Muscle of leg (tissue), 3 donors: ENCODE measurements at regions not wholly inside any gene's neighbourhood (a gene's known extent, or its start where the extent isn't known, plus 50 kb on each side); places are given as distances from the start of the nearest gene placed in this dataset.

Source experiments
- DNase-seq: peaks from one replicate; pipeline ENCODE4 v3.0.0; 2013
- H3K27ac ChIP-seq: one replicate; pipeline ENCODE4 v1.5.1; 2013; ENCODE audit warnings: mild to moderate bottlenecking, low read length, control low read depth
- H3K27me3 ChIP-seq: one replicate; pipeline ENCODE4 v1.6.1; 2013; ENCODE audit warnings: low read length; ENCODE audit not compliant: control insufficient read depth, insufficient read depth
- H3K36me3 ChIP-seq: one replicate; pipeline ENCODE4 v1.6.1; 2013; ENCODE audit warnings: low read length; ENCODE audit not compliant: control insufficient read depth, insufficient read depth
- H3K4me1 ChIP-seq: one replicate; pipeline ENCODE4 v1.6.1; 2013; ENCODE audit warnings: low read length; ENCODE audit not compliant: control insufficient read depth, insufficient read depth
- H3K4me3 ChIP-seq: one replicate; pipeline ENCODE4 v1.5.1; 2013; ENCODE audit warnings: low read length, control low read depth
- H3K9me3 ChIP-seq: replicated peaks from 2 replicates; pipeline ENCODE4 v1.6.1; 2013; ENCODE audit warnings: low read depth, low read length; ENCODE audit not compliant: control insufficient read depth
- WGBS: methylation state at CpG from one replicate; pipeline ENCODE4 v1.1.5; 2013; ENCODE audit warnings: missing lambda C conversion rate; ENCODE audit not compliant: insufficient coverage; 5-methylcytosine and 5-hydroxymethylcytosine counted together

DNA sequence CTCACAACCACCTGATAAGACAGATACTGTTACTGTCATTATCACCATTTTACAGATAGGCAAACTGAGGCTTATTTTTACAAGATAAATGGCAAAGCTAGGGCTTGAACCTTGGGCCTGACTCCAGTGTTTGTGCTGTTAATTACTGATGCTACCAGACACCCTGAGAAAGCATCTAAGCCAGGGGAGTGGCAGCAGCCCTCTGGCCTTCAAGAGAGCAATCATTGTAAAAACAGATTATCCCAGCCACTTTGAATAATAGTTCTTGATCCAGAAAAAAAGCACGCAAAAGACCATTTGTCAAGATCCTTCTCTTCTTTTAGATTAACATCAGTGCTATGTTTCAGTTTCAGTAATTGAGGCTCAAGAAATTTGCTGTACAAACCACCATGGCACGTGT is 109.5 kb downstream of the PLCE1 start:
- DNase-seq = no peak
- Histone ChIP-seq H3K27ac (peak overlapping the region; percentile 88), H3K36me3 (no peaks in the 10 kb centered on the region), H3K4me1 (peaks cover 24% of the 10 kb centered on the region), H3K9me3 (no peaks in the 10 kb centered on the region), H3K27me3 (no peaks in the 10 kb centered on the region), H3K4me3 (no peak overlapping the region)
- WGBS = no CpG with 5 or more reads among the region's 2 CpGs

DNA sequence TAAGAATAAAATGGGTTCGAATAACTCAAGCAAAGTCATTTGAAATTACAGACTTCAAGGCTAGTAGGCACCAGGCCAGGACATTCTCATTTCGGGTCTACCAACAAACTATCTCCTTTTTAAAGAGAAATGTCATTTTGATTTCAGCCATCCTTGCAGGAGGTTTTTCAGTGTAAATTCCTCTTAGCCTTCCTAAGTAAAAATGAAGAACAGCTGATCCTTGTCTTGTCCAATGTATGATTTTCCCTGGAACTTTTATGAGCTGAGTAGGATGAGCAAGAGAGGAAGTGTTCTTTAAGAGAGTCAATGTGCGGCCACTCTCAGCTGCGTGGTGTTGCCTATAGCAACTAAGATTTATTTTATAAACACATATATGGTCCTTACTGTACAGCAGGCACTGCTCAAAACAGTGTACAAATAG is 110.1 kb downstream of the PLCE1 start:
- peaks cover 22% of the 10 kb centered on the region for H3K4me1 ChIP-seq
- peak overlapping the region; percentile 88 for H3K27ac ChIP-seq
- H3K27me3 ChIP-seq = no peaks in the 10 kb centered on the region
- DNase-seq = peak; percentile 95
- no peaks in the 10 kb centered on the region for H3K36me3 ChIP-seq
- WGBS = no CpG with 5 or more reads among the region's 4 CpGs
- no peaks in the 10 kb centered on the region for H3K9me3 ChIP-seq
- H3K4me3 ChIP-seq = no peak overlapping the region

DNA sequence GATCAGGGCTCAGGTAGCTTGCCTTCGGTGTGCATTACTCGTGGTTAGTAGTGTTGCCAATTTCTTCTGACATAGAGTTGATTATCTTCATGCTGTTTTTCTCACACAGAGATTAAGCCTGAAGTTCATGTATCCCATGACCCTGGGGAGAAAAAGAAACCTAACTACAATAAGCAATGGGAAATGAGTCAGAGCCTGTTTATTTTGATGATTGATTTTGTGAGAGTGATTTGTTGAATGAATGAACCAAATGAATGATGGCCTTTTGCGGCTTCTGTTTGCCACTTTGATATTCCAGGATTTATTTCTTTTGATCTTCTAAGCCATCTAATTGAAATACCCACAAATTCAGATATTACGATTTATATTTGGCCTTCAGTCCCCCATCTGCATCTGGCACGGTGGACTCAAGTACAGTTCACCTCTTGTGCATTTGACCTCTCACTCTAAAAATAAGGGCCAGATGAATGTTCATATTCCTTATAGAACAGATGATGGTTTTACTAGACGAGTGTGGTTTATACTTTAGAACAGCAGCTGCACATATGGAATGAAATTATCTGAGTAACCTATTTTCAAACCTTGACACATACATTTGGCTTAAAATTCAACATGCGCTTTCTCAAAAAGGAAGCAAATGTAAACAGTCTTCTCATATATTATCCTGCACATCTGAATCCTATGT is 110.7 kb downstream of the PLCE1 start:
- H3K9me3 ChIP-seq = no peaks in the 10 kb centered on the region
- no peaks in the 10 kb centered on the region for H3K36me3 ChIP-seq
- no peaks in the 10 kb centered on the region for H3K27me3 ChIP-seq
- peak; percentile 61 for DNase-seq
- H3K4me3 ChIP-seq = no peak overlapping the region
- H3K4me1 ChIP-seq = peaks cover 21% of the 10 kb centered on the region
- no CpG with 5 or more reads among the region's 7 CpGs for WGBS
- H3K27ac ChIP-seq = peak overlapping the region; percentile 88

DNA sequence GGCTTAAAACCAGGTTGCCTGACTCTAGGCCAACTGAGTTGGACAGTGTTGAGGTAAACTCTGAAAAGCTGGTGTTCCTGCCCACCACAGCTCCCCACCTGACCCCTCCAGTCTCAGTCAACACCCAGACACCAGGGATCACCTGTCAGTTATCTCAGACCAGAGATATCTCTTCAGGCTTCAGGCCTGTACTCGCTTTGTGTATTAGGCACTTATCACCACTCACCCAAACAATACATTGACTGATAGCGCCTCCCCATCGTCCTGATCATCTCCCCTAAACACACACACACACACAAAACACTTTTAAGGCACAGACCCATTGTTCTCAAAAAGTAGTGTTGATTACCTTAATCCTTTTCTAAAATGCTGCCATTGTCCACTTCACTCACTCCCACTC is 111.5 kb downstream of the PLCE1 start:
- Histone ChIP-seq H3K36me3 (no peaks in the 10 kb centered on the region), H3K27ac (peak overlapping the region; percentile 88), H3K27me3 (no peaks in the 10 kb centered on the region), H3K4me1 (peaks cover 21% of the 10 kb centered on the region), H3K9me3 (no peaks in the 10 kb centered on the region), H3K4me3 (no peak overlapping the region)
- DNase-seq = no peak
- 85% methylated on average over 3 of the region's 3 CpGs for WGBS

DNA sequence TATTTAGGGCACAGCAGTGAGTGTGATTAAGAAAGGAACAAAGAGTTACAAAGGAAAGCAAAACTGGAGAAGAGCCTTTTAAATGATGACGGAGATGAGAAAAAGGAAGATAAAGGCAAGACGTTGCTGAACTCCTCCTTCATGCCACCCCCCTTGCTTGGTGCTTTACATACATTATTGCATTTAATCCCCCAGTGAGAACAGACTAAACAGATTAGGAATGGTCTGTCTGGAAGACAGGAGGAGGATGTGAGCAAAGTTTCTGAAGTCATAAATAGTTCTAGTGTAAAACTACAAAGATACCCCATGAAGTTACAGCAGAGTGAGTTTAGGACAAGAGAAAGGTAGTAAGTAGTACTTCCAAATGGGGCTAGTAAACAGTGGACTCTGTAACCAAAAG is 113.5 kb downstream of the PLCE1 start:
- no peaks in the 10 kb centered on the region for H3K36me3 ChIP-seq
- no peaks in the 10 kb centered on the region for H3K27me3 ChIP-seq
- no peak overlapping the region for H3K27ac ChIP-seq
- no CpG with 5 or more reads among the region's 2 CpGs for WGBS
- DNase-seq = no peak
- H3K9me3 ChIP-seq = no peaks in the 10 kb centered on the region
- H3K4me1 ChIP-seq = peaks cover 25% of the 10 kb centered on the region
- no peak overlapping the region for H3K4me3 ChIP-seq

DNA sequence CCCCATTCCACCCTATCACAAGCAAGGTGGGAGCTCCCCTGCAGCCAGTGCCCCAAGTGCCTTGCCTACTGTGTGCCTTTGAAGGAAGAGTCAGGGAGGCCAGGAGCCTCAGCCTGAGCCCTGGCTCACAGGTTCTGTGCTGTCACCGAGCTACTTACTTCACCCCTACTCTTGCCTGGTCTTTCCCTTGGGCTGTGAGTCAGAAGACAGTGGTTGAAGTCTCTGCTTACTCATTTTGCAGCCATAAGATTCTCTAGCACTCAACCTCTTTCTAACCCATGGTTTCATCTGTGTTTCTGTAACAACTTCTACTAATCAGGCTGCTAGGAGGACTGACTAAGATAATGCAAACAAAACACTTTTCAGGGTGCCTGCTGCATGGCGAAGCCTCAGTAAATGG is 114.5 kb downstream of the PLCE1 start:
- no peak overlapping the region for H3K4me3 ChIP-seq
- no CpG with 5 or more reads among the region's 2 CpGs for WGBS
- H3K27me3 ChIP-seq = no peaks in the 10 kb centered on the region
- no peak overlapping the region for H3K27ac ChIP-seq
- H3K4me1 ChIP-seq = peaks cover 20% of the 10 kb centered on the region
- H3K9me3 ChIP-seq = no peaks in the 10 kb centered on the region
- H3K36me3 ChIP-seq = no peaks in the 10 kb centered on the region
- DNase-seq = no peak

DNA sequence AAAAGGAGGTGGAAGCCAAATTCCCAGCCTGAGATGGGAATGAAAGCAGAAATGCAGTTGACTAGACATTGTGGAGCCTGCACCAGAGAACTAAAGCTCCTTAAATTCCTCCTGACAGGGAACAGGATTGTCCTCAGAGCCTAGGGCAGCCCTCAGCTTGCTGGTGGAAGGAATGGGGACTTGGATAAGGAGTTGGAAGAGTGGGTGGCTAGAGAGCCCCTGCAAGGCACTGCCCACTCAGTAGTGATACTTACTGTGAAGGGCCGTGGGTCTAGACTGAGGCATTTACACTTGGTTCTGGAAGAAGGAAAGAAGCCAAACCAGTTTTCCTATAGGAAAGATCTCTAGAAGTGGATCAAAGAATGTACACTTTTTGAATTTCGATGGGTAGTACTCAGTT is 117.6 kb downstream of the PLCE1 start:
- Histone ChIP-seq H3K9me3 (no peaks in the 10 kb centered on the region), H3K4me1 (peaks cover 6% of the 10 kb centered on the region), H3K27ac (no peak overlapping the region), H3K4me3 (no peak overlapping the region), H3K27me3 (no peaks in the 10 kb centered on the region), H3K36me3 (no peaks in the 10 kb centered on the region)
- WGBS = 72% methylated on average over 2 of the region's 2 CpGs
- no peak for DNase-seq

DNA sequence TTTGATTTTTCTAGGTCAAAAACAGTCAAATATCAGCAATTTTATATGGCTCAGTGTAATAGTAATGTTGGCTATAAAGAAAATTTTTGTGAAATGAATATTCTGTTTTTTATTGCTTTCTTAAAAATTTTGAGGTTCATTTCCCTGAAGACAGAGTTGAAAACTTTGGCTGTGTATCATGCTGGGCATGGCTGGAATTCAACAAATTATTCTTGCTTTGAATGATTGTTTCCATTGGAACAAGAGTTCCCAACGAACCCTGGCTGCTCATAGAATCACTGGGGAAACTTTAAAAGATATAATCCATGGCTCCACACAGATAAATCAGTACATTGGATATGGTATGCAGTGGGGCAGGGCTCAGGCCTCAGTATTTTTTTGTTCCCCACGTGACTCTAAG is 118.6 kb downstream of the PLCE1 start:
- Histone ChIP-seq H3K4me3 (no peak overlapping the region), H3K4me1 (peaks cover 6% of the 10 kb centered on the region), H3K36me3 (no peaks in the 10 kb centered on the region), H3K9me3 (no peaks in the 10 kb centered on the region), H3K27ac (no peak overlapping the region), H3K27me3 (no peaks in the 10 kb centered on the region)
- DNase-seq = no peak
- no CpG with 5 or more reads among the region's 2 CpGs for WGBS

DNA sequence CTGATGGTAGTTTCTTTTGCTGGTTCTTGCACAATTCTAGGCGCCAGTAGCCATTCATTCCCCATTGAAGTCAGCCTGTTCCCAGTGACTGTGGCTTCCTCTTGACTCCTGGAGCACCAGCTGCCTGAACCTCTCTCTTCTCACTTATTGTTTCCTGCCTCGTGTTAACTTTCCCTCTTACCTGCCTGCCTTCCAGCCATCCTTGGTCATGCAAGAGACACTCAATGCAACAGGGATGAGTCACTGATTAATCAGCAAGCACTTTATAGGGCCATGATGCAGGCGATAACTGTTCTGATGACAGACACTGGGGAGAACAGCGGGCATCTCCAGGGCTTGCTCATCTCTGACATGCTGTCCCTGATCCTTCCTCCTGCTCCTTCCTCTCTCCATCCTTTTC is 122.0 kb downstream of the PLCE1 start:
- no peaks in the 10 kb centered on the region for H3K36me3 ChIP-seq
- H3K9me3 ChIP-seq = no peaks in the 10 kb centered on the region
- H3K4me1 ChIP-seq = peaks cover 6% of the 10 kb centered on the region
- WGBS = 88% methylated on average over 3 of the region's 4 CpGs
- H3K27ac ChIP-seq = no peak overlapping the region
- H3K27me3 ChIP-seq = no peaks in the 10 kb centered on the region
- no peak for DNase-seq
- H3K4me3 ChIP-seq = no peak overlapping the region

DNA sequence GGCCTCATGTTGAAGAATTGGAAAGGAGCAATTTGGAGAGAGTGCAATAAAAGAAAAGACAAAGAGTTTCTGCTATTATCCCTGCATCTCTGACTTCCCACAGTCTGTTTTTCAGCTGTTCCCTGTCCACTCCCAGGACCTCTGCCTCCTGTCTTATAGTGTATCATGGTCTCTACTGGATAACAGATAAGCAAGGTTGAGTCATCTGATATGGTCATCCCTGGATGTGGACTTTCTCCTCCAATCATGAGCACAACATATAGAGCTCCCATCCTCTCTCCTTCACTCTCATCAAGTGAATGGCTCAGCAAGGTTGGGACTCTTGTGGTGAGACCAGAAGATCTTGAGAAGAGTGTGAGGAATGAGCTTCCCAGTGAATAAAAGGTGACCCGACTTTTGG is 123.1 kb downstream of the PLCE1 start:
- H3K9me3 ChIP-seq = no peaks in the 10 kb centered on the region
- no peaks in the 10 kb centered on the region for H3K27me3 ChIP-seq
- H3K27ac ChIP-seq = no peak overlapping the region
- no peaks in the 10 kb centered on the region for H3K36me3 ChIP-seq
- H3K4me1 ChIP-seq = peaks cover 5% of the 10 kb centered on the region
- 100% methylated on average over 1 of the region's 1 CpG for WGBS
- no peak for DNase-seq
- no peak overlapping the region for H3K4me3 ChIP-seq

DNA sequence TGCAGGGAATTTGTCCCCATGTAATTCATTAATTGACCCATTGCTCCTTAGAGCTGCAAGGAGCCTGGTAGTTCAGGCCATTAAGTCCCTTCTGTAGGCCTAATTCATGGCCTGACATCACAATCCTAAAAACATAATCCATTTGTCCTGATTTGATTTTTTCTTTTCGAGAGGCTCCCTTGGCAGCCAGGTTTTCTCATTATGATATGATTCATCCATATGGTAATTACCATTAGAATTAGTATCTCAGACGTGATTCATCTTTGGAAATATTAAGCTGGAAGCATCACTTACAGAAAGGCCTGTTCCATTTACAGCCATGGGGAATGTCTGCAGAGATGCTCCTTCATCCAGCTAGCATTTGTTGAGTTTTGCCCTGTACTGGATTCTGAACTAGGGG is 128.5 kb downstream of the PLCE1 start:
- H3K36me3 ChIP-seq = no peaks in the 10 kb centered on the region
- no peak overlapping the region for H3K4me3 ChIP-seq
- H3K27me3 ChIP-seq = no peaks in the 10 kb centered on the region
- H3K4me1 ChIP-seq = peaks cover 18% of the 10 kb centered on the region
- WGBS = no CpG with 5 or more reads among the region's 2 CpGs
- H3K27ac ChIP-seq = no peak overlapping the region
- no peaks in the 10 kb centered on the region for H3K9me3 ChIP-seq
- DNase-seq = no peak
